Inflammatory macrophage treated with lipopolysaccharide for 1 hour (primary cell): ENCODE measurements at regions not wholly inside any gene's neighbourhood (a gene's known extent, or its start where the extent isn't known, plus 50 kb on each side); places are given as distances from the start of the nearest gene placed in this dataset.
A peak's percentile ranks its signal among the peaks of the same experiment; 100 is the strongest.
"Not testable (repeated sequence)": the region's sequence is repeated elsewhere in the genome, so short reads cannot be mapped to it uniquely, and the experiment has no call there.

Experiments
- DNase-seq, 2 donors: peaks; one replicate each; pipeline ENCODE4 v3.0.0-alpha.2; 2020 to 2022

DNA sequence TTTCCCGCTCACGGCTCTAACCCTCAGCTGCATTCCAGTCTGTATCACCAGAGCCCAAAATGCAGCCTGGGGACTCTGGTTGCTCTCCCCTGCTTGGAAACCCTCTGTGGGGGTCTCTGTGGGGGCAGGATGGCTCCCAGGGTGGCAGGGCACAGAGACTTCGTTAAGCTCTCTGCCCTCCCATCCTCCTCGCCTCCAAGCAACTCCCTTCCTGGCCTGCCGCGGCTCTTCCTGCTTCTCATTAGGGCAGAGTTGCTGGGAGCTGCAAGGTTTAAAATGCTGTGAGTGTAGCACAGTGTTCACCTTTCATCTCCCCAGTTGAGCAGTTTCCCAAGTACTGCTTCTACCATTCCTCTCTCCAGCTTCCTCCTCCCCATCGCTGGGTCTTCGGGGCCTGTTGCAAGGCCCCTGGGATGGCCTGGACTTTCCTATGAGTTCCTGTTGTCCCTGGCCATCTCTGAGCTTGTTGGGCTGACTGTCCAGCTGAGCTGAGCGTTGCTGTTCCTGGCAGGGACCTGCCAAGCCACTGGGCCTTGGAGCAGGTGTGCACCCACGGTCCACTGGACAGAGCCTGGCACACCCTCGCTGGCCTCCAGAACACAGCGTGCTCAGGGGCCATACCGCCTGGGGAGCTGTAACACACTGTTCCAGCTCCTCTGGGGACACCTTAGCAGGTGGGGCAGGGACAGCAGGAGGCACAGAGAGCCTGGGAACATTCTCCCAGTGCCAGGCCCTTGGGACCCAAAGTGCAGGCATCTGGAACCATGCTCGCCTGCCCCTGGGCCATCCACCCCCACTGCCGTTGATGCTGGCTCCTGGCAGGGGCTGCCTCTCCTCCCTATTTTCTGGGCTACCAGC lies 188.4 kb downstream of the C9orf50 start:
- DNase-seq, result no peak

DNA sequence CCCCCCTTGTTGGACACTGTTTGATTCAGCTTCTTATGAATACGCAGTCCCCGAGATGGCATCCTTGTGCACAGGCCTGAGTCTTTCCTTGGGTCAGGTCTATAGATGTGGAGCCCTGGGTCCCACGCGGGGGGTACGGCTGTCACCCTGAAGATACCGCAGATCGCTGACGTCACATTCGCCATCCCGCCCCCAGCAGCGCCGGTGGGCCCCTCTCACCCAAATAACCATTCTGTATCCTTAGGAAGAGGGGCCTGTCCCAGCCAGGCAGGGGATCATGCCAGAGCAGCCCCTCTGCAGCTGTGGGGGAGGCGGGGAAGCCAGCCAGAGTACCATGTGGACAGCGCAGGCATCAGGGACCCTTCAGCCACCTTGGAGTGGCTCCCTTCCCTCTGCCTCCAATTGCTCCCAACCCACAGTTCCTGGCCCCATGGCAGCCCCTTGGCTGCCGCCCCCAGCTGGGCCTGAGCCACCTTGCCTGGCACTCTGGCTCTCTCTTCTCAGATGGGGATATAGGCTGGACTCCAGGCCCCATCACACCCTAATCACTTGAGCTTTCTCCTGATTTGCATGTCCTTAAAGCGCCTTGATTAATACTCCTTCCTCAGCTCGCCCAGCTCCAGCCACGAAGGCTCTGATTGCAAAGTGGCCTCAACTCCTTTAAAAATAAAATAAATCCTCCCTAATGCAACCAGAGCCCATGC lies 189.8 kb downstream of the C9orf50 start:
- DNase-seq, result no peak

DNA sequence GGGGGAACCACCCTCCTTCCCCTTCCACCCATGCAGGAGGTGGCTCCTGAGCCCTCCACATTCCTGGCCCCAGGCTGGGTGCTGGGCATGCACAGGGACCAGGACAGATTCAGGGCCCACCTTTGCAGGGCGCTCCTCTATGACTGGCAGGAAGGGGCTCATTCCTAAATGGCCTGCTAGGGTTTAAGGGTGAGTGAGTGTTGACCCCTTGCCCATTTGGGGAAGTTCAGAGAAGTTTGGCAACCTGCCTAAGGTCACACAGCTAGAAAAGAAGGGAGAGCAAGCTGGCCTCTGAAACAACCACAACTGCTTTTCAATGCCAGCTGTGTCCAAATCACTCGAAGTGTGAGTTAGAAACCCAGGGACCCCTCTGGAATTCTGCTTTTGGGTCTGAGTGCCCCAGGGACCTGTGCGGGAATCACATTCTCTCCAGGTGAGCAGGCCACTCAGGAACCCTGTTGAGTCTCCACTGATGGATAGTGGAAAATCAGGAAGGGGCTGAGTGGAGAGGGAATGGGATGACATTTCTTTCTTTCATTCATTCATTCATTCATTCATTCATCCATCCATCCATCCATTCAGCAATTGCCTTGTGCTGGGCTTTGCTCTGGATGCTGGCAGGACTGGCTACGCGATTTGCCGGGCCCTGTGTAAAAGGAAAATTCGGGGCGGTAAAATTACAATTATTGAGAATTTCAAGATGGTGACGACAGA lies 191.9 kb downstream of the C9orf50 start:
- no peak for DNase-seq

DNA sequence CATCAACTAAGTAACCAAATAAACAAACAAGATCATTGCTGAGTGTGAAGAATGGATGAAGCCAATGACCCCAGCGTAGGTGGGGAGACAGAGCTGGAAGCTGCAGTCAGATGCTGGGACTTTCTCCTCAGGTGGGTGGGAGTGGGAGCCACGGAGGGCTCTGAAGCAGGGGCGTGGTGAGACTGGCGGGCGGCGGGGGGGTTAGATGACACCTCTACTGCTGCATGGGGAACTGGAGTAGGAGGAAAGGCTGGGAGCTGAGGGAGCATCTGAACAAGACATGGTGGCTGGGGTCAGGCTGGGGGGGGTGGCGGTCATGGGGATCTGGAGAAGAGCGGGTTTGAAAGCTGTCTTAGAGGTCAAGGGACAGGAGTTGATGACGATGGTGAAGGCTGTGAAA lies 193.8 kb downstream of the C9orf50 start:
- no peak for DNase-seq

DNA sequence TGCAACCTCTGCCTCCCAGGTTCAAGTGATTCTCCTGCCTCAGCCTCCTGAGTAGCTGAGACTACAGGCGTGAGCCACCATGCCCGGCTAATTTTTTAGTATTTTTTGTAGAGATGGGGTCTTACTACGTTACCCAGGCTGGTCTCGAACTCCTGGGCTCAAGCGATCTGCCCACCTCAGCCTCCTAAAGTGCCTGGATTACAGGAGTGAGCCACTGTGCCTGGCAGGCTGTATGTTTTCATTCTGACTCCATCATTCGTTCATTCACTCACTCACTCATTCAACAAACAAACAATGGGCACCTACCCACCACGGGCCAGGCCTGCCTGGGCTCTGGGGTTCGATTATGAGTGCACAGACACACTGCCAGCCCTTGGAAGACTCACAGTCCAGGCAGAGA lies 197.1 kb downstream of the C9orf50 start:
- DNase-seq, result not testable (repeated sequence)

DNA sequence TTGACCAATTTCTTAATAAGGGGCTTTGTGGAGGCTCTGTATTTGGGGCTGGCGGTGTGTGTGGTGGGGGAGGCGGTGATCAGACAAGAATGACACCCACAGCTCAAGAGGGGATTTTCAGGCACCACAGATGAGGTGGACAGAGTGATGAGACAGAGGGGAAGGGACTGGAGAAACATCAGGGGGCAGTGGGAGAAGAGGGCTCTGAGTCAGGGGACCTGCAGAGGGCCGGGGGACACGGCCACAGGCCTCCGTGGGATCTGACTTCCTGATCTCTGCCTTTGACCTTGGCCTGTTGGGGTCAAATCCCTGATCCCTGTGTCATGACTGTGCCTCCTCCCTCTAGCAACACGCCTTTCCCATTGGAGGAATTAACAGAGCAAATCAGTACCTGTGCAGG lies 197.7 kb downstream of the C9orf50 start:
- DNase-seq, result peak in 1 of 2 donors; percentile 51

DNA sequence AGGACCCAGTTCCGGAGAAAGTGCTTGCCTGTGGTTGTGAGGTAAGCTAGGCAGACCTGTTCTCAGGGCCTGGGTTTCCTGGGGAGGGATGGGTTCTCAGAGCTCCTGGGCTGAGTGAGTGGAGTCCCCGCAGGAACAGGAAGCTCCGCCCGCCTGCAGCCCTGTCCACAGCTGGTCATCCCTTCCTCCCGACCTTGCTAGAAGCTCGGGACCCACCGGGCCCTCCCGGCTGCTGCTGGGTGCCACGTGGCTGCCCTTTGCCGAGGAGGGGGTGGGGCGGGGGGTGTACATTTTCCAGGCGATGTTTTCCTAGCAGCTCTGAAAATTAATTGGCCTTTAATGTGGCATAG lies 198.1 kb downstream of the C9orf50 start:
- DNase-seq, result peak in 1 of 2 donors; percentile 22

DNA sequence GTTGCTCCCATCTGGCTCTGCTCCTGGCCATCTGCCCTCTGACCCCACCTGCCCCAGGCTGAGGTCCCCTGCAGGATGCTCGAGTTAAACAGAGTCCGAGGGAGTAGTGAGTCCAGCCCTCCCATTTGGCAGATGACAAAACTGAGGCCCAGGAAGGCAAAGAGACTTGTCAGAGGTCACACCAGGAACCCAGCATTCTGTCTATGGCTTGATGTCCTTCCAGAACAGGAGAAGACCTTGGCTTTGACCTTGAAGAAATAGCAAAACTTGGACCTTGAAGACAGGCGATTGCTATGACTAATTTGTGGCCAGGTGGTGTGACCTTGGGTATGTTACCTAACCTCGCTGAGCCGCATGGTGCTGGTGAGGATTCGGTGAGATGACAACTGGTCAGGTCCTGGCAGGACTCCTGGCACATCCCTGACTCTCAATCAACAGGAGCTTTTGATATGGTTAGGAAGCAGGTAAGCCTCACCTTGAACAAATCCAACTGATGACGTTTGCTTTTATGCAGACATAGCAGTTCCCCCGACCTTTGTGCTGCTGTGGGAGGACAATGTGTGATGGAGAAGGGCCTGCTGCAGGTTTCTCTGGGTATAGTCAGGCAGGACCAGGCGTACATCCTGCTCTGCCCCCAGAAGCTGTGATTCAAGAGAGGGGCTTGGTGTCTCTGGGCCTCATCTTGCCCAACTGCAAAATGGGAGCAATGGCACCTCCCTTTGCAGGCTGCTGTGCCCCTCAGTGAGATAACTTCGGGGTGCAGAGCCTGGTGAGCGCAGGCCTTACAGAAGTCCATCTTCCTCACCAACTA lies 198.7 kb downstream of the C9orf50 start:
- DNase-seq, result no peak

DNA sequence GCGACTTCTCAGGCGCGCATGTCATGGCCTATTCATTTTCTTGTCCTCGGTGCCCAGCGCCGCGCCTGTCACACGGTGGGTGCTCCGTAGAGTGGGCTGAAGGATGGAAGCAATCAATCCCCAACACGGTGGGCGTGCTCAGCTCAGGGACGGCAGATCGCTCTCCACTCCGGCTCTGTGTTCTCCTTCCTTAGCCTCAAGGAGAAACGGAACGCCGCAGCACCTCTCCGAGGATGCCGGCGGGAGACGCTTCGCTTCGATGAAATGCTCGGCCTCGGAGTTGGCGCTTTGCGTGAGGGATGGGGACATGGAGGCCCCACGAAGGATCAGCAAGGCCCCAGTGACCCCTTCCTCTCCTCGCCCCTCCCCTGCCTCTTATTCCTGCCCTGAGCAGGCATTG lies 199.5 kb downstream of the C9orf50 start:
- no peak for DNase-seq

DNA sequence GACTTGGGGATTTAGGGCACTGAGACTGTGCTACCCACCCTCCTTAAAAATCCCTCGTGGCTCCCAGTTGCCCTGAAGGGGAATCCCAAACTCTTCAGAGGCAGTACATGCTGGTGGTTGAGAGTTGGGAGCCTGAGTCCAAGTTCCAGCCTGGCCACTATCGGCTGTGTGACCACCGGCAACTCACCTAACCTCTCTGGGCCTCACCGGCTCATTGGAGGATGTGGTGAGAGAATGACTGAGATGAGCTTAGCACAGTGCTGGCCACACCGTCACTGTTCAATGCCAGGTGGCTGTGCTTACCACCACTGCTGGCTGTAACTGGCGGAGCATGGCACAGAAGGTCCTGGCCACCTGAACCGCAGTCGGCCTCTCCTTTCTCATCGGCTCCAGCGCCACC lies 200.2 kb downstream of the C9orf50 start:
- no peak for DNase-seq

DNA sequence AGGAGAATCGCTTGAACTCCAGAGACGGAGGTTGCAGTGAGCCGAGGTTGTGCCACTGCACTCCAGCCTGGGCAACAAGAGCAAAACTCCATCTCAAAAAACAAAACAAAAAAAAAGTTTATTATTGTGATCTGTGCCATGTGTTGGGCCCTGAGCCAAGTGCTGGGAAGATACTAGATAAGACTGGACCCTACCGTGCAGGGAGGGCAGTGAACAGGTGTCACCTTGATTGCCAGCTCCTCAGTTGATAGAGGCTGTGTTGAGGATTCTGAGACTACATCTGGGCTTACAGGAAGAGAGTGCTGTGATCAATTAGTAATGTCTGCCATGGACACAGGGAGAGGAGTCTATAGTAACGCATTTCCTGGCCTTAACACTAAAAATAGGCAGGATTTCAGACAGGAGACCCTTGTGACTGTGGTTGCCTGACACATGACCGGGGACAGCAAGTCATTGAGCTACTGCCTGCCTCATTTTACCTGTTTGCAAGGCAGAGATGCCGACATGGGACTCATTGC lies 201.5 kb downstream of the C9orf50 start:
- no peak for DNase-seq

DNA sequence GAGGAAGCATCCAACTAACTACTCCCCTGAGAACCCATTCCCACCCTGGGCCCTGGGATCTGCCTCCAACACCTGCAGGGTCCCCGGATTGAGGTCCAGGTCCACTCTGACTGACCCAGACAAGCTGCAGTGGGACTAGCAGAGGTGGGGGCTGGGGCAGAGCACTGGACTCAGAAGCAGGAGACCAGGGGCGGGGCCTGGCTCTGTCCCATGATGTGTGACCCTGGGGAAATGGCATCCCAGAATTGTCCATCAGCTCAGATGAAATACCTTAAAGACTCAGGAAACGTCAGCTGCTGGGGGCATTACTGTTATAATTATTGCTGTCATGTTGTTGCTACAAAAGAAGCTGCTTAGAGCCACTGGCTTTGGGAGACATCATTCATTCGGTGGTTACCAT lies 202.4 kb downstream of the C9orf50 start:
- DNase-seq, result no peak

DNA sequence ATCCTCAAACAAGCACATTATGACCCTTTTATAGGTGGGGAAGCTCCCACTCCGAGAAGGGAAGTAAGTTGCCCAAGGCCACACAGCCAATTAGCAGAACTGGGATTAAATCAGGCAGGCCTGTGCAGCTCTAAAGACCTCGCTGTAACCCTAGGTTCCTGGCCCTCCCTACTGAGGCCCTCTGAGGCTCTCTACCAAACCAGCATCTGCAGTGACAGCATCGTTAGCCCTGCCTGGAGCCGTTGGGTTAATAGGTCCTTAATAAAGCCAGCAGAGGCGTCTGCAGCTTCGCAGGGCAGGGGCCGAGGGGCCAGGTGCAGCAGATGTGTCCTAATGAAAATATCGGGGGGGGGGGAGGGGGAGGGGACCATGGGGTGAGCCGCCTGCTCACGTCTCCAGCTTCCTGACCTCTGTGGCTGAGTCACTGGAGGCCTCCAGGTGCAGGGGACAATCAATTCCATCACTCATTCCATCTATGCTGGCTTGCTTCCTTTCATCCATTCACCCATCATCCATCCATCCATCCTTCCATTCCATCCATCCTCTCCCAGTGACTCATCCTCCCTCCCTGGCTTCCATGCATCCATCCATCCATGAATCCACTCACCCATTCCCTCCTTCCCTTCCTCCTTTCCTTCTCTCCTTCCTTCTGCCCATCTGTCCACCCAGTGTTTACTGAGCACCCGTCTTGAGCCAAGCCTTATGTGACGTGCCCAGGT lies 203.9 kb downstream of the C9orf50 start:
- DNase-seq, result peak; percentile 60 to 61

DNA sequence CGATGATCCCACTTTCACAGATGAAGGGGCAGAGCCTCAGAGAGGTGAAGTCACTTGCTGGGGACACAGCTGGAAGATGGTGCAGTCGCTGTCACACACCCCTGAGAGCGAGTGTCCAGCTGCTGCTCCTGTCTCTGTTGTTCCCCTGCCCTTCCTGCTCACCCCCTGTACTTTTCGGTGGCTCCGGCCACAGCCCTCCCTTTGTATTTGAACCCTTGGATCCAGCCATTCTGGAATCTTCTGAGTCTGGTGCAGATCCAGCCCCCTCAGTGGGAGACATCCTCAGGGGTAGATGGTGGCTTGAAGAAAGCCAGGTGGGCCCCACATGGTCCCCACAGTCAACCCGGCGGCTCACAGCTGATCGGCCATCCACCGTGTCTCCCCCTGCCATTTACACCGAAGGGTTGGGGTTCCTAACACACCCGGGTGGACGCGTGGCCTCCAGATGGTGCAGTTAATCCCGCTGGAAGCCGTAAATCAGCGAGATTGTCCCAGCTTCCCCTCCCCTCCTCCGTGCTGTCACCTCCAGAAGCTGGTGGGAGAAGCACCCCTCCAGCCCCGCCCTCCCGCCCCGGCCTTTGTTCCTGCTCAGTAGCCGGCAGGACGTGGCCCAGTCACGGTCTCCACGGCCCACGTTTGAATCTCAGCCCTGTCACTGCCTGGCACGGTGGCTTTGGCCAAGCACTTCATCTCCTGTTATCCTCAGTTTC lies 204.8 kb downstream of the C9orf50 start:
- DNase-seq, result no peak

DNA sequence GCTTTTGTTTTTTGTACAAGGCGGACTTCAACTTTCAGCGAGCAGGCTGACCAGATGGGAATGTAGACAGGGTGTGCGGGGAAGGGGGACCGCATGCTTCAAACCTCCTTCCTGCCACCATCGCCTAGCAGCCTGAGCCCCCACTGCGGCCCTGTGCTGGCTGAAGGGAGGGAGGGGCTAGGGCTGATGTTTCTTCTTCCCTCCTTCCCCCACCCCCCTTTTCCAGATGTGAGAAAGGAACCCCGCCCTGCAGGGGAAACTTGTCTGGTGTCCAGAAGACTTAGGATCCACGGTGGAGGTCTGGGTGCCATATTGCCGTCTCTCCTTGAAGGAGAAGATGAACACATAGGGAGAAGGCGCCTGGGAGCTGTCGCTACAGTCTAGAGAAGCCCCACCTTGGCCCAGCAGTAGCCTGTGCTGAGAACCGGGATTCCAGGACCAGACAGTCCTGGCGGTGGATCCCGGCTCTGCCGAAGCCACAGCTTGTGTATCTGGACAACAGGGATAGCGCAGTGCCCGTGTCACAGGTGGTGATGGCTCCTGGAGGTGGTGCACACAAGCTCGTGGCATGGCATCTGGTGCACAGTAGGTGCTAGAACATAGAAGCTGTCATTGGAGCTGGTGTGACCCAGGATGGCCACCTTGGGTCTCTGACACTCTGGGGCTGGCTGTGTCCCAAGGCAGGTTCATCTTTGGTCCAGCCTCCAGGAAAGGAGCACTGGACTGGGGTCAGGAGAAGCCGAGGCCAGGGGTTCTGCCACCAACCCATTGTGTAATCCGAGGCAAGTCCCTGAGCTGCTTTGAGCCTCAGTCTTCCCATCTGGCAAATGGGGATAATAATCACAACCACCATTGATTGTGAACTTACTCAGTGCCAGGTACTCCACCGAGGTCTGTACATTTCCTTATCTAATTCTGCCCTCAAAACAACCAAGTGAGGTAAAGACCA lies 205.6 kb downstream of the C9orf50 start:
- no peak for DNase-seq

DNA sequence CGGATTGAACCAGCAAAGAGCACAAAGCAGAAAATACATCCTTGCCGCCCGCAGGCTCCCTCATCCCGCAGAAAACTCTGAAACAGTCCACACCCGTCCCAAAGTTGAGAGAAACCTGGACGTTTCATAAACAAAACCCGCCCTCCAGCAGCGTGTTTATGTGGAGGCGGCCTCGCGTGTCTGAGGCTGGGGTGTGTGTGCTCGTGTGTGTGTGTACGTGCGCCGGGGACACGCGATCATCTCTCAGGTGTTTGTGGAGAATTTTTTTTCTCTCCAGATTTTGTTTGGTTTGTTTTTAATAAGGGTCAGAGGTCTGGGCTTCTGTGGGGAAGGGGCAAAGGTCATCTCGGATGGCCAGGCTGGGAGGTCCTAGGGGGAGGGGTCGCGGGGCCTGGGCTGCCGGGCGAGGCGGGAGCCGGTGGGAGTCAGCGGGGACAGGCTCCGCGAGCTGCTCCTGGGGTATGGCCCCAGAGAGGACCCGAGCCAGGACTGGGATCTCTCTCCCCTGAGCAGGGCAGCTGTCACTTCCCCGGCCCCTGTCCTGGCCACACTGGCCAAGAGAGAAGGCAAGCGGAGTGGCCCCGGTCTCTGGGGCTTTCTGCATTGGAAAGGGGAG lies 206.4 kb downstream of the C9orf50 start:
- peak in 1 of 2 donors; percentile 10 for DNase-seq

DNA sequence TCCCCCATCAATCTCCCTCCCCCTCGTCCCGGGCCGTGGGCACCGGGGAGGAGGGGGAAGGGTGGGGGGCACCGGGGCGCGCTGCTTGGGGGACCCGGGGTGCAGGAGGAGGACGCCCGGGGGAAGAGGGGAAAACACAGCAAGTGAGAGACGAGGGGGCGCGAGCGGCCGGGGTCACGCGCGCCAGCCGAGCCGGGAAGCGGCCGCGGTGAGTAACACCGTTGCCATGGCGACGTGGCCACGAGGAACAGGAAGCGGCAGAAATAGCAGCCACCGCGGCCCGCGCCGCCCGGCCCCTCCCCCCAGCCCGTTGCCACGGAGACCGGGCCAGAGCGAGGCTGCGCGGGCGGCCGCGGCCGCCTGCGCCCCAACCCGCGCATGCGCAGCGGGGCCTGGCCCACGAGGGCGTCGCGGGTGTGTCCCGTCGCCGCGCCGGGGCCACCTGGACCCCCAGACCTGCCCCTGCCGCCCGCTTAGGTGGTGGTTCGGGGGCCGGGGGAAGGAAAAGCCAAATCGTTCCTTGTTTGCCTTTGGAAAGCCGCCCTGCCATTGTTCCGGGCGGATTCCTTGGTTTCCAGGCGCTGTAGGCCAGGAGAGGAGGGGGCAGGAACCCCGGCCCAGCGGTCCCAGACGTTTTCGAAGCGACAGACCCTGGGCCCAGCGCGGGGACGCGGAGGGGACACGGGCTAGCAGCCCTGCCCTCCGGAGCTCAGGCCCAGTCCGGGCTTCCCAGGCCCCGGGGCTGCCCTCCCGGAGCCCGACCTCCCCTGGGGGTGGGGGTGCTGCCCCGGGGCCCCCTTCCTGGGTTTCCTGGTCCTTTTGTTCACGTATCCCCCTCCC lies 207.1 kb downstream of the C9orf50 start:
- DNase-seq, result peak; percentile 96 to 99

DNA sequence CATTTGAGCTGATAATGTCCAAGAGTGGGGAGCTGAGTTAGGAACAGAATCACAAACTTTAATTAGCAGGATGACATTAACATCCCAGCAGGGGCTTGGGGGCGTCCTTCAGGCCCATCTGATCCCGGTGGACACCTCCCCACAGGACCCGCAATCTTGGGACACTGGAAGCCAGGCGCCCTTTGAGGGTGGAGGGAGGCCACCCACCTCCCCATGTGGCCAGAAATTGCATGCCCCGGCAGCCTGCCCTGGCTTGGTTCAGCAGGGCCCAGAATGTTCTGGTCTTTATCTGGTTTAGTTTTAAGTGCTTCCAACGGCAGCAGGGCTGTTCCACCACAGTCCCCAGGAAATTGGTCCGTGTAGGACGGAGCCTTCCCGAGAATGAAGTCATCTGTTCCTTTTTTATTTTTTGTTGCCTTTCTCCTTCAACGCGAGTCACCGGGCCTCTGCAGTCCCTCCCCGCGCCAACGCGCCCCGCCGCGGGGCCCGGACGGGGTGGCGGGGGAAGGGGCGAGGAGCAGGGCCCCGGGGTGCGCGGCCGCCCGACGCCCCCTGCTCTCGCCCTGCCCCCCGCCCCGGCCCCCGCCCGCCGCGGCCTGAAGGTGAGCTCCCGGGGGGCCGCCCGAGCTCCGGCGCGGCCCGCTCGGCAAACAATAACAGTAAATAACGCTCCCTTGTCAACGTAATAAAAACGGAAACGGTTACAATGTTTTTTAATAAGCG lies 207.9 kb downstream of the C9orf50 start:
- peak; percentile 76 to 88 for DNase-seq
